WTC11 (cell line): ENCODE measurements at regions not wholly inside any gene's neighbourhood (a gene's known extent, or its start where the extent isn't known, plus 50 kb on each side); places are given as distances from the start of the nearest gene placed in this dataset.
"Not testable (repeated sequence)": the region's sequence is repeated elsewhere in the genome, so short reads cannot be mapped to it uniquely, and the experiment has no call there.

ENCODE experiments used
- ATAC-seq: fragments of 200-7000 bp; cut with Tn5 transposase; 2 replicates; pipeline ENCODE4 v1.10.0; 2021; ENCODE audit warnings: mild to moderate bottlenecking, moderate library complexity
- CTCF ChIA-PET: fragments of 300-600 bp; sonication (Branson Sonifier 250); formaldehyde crosslinking; loops from one replicate; lab custom pipeline; 2021; ENCODE audit warnings: antibody characterized with exemption; lab: Charles Lee
- POLR2A ChIA-PET: fragments of 350-600 bp; sonication (Branson Sonifier 250); formaldehyde crosslinking; loops from one replicate; lab custom pipeline; 2021; ENCODE audit warnings: antibody characterized with exemption; lab: Charles Lee
- DNase-seq: peaks from one replicate; pipeline ENCODE4 v3.0.0; 2021; ENCODE audit warnings: low spot score
- H3K27ac Mint-ChIP-seq: 2 replicates; pipeline ENCODE4 v1.8.0; 2021; ENCODE audit warnings: mixed read lengths
- H3K27me3 Mint-ChIP-seq: 2 replicates; pipeline ENCODE4 v1.8.0; 2021; ENCODE audit warnings: low read depth, mild to moderate bottlenecking, moderate library complexity, mixed read lengths
- H3K36me3 Mint-ChIP-seq: 2 replicates; pipeline ENCODE4 v1.8.0; 2021; ENCODE audit warnings: mixed read lengths
- H3K4me1 Mint-ChIP-seq: 2 replicates; pipeline ENCODE4 v1.8.0; 2022; ENCODE audit warnings: mixed read lengths
- H3K4me3 Mint-ChIP-seq: 2 replicates; pipeline ENCODE4 v1.8.0; 2021; ENCODE audit warnings: mild to moderate bottlenecking, moderate library complexity, mixed read lengths
- H3K9me3 Mint-ChIP-seq: 2 replicates; pipeline ENCODE4 v1.8.0; 2021; ENCODE audit warnings: mixed read lengths
- ATF2 ChIP-seq: sonication (generic); formaldehyde crosslinking; IDR thresholded peaks from 2 replicates; pipeline ENCODE4 v1.8.1; 2022; ENCODE audit warnings: low read depth, missing genetic modification reagents, borderline replicate concordance
- ATF3 ChIP-seq: sonication (generic); formaldehyde crosslinking; conservative IDR thresholded peaks from 2 replicates; pipeline ENCODE4 v1.8.1; 2022; ENCODE audit warnings: mild to moderate bottlenecking, missing genetic modification reagents
- ATF6 ChIP-seq: sonication (generic); formaldehyde crosslinking; IDR thresholded peaks from 2 replicates; pipeline ENCODE4 v1.8.1; 2023; ENCODE audit warnings: mild to moderate bottlenecking, missing genetic modification reagents
- CREM ChIP-seq: sonication (generic); formaldehyde crosslinking; IDR thresholded peaks from 2 replicates; pipeline ENCODE4 v1.8.1; 2022; ENCODE audit warnings: mild to moderate bottlenecking, missing genetic modification reagents, moderate library complexity
- ELF4 ChIP-seq: sonication (generic); formaldehyde crosslinking; IDR thresholded peaks from 2 replicates; pipeline ENCODE4 v1.8.1; 2022; ENCODE audit warnings: low read depth, mild to moderate bottlenecking, moderate library complexity, missing genetic modification reagents
- FOXK1 ChIP-seq: sonication (generic); formaldehyde crosslinking; IDR thresholded peaks from 2 replicates; pipeline ENCODE4 v1.8.0; 2022; ENCODE audit warnings: mild to moderate bottlenecking, moderate library complexity, missing genetic modification reagents
- GTF2I ChIP-seq: fragments of 250-450 bp; sonication (Bioruptor Pico); conservative IDR thresholded peaks from 2 replicates; pipeline ENCODE4 v1.4.0; 2021; ENCODE audit warnings: mild to moderate bottlenecking
- HMGA2 ChIP-seq: fragments of 250-450 bp; sonication (Bioruptor Pico); IDR thresholded peaks from 2 replicates; pipeline ENCODE4 v1.4.0; 2021; ENCODE audit warnings: mild to moderate bottlenecking, moderate library complexity
- JAZF1 ChIP-seq: fragments of 250-450 bp; sonication (Bioruptor Pico); IDR thresholded peaks from 2 replicates; pipeline ENCODE4 v1.9.0; 2021; ENCODE audit warnings: moderate library complexity, mild to moderate bottlenecking, inconsistent platforms
- MAX ChIP-seq: sonication (generic); formaldehyde crosslinking; IDR thresholded peaks from 2 replicates; pipeline ENCODE4 v1.8.0; 2022; ENCODE audit warnings: mild to moderate bottlenecking, missing genetic modification reagents
- MLX ChIP-seq: sonication (generic); formaldehyde crosslinking; IDR thresholded peaks from 2 replicates; pipeline ENCODE4 v1.8.1; 2023; ENCODE audit warnings: mild to moderate bottlenecking, missing genetic modification reagents, moderate library complexity
- NR1H2 ChIP-seq: sonication (generic); formaldehyde crosslinking; IDR thresholded peaks from 2 replicates; pipeline ENCODE4 v1.9.0; 2021; ENCODE audit warnings: mild to moderate bottlenecking, moderate library complexity, missing genetic modification reagents
- RORB ChIP-seq: fragments of 250-450 bp; sonication (Bioruptor Pico); IDR thresholded peaks from 2 replicates; pipeline ENCODE4 v1.9.0; 2021; ENCODE audit warnings: mild to moderate bottlenecking
- SOX15 ChIP-seq: fragments of 250-450 bp; sonication (Bioruptor Pico); IDR thresholded peaks from 2 replicates; pipeline ENCODE4 v1.9.0; 2021; ENCODE audit warnings: mild to moderate bottlenecking
- ZBTB21 ChIP-seq: sonication (generic); formaldehyde crosslinking; IDR thresholded peaks from 2 replicates; pipeline ENCODE4 v1.8.1; 2023; ENCODE audit warnings: mild to moderate bottlenecking, missing genetic modification reagents, borderline replicate concordance
- ZMAT4 ChIP-seq: fragments of 250-450 bp; sonication (Bioruptor Pico); IDR thresholded peaks from 2 replicates; pipeline ENCODE4 v1.9.0; 2021; ENCODE audit warnings: mild to moderate bottlenecking

- no peak for TF ChIP-seq ELF4
Measured at GRCh38 chr17:33929181-33929724, 325.8 kb upstream of the CCL2 start (continued).

GRCh38 chr17:33931148-33931814 lies 323.8 kb upstream of the CCL2 start:
- H3K4me1 Mint-ChIP-seq = peaks cover 49% of the 10 kb centered on the region
- H3K27me3 Mint-ChIP-seq, ATAC-seq, H3K4me3 Mint-ChIP-seq, H3K9me3 Mint-ChIP-seq, DNase-seq, H3K36me3 Mint-ChIP-seq, POLR2A ChIA-PET, H3K27ac Mint-ChIP-seq: not testable (repeated sequence)
- CTCF ChIA-PET = interaction anchor here (0.8 to 4.2 kb wide), 6 partner anchors 10 to 430 kb away, joined by 3 to 20 read pairs (median 6); no protein-coding TSS in a partner anchor

- TF ChIP-seq SOX15 (CRISPR knock-in tag) (no peak), JAZF1 (CRISPR knock-in tag) (no peak), ATF2 (CRISPR knock-in tag) (no peak), GTF2I (CRISPR knock-in tag) (no peak), ATF3 (CRISPR knock-in tag) (no peak), ZMAT4 (CRISPR knock-in tag) (no peak), NR1H2 (CRISPR knock-in tag) (no peak), MLX (no peak), HMGA2 (CRISPR knock-in tag) (no peak), CREM (CRISPR knock-in tag) (no peak), RORB (CRISPR knock-in tag) (no peak), MAX (CRISPR knock-in tag) (no peak), FOXK1 (no peak), ZBTB21 (CRISPR knock-in tag) (no peak), ATF6 (no peak)
- ATAC-seq (no peak), DNase-seq (no peak)
- H3K9me3 Mint-ChIP-seq = no peaks in the 10 kb centered on the region
- peaks cover 5% of the 10 kb centered on the region for H3K27me3 Mint-ChIP-seq
- no peaks in the 10 kb centered on the region for H3K36me3 Mint-ChIP-seq
- ChIA-PET CTCF (interaction anchor here (0.7 to 1.2 kb wide), 4 partner anchors 12 to 238 kb away, joined by 3 to 5 read pairs (median 4); no protein-coding TSS in a partner anchor), POLR2A (no interaction called here)
- H3K4me1 Mint-ChIP-seq = peaks cover 51% of the 10 kb centered on the region
- no peak overlapping the region for H3K4me3 Mint-ChIP-seq
- H3K27ac Mint-ChIP-seq = no peak overlapping the region
Measured at GRCh38 chr17:33932996-33933395, 322.1 kb upstream of the CCL2 start.
